Activated B cell treated with CpG ODN at 0.5 μM for 24 hours (primary cell): ENCODE measurements at regions not wholly inside any gene's neighbourhood (a gene's known extent, or its start where the extent isn't known, plus 50 kb on each side); places are given as distances from the start of the nearest gene placed in this dataset.

Experiments
- ATAC-seq: fragments of 200-7000 bp; cut with Tn5 transposase; one replicate; pipeline ENCODE4 v1.10.0; 2021; ENCODE audit warnings: low read depth, mild to moderate bottlenecking, moderate library complexity
- CTCF ChIA-PET: fragments of 350-600 bp; sonication (Branson Sonifier 250); formaldehyde crosslinking; loops from one replicate; lab custom pipeline; 2021; ENCODE audit warnings: antibody characterized with exemption; lab: Charles Lee
- POLR2A ChIA-PET: fragments of 350-600 bp; sonication (Branson Sonifier 250); formaldehyde crosslinking; loops from one replicate; lab custom pipeline; 2021; ENCODE audit warnings: antibody characterized with exemption; lab: Charles Lee
- DNase-seq: peaks from one replicate; pipeline ENCODE4 v3.0.0; 2022
- H3K27ac Mint-ChIP-seq: one replicate; pipeline ENCODE4 v1.8.0; 2020; ENCODE audit warnings: mixed read lengths
- H3K27me3 Mint-ChIP-seq: one replicate; pipeline ENCODE4 v1.8.0; 2021; ENCODE audit warnings: mixed read lengths
- H3K36me3 Mint-ChIP-seq: one replicate; pipeline ENCODE4 v1.8.0; 2021; ENCODE audit warnings: low read depth, mixed read lengths
- H3K4me1 Mint-ChIP-seq: one replicate; pipeline ENCODE4 v1.8.0; 2021; ENCODE audit warnings: mixed read lengths
- H3K4me3 Mint-ChIP-seq: one replicate; pipeline ENCODE4 v1.8.0; 2020; ENCODE audit warnings: mild to moderate bottlenecking, mixed read lengths
- H3K9me3 Mint-ChIP-seq: one replicate; pipeline ENCODE4 v1.8.0; 2020; ENCODE audit warnings: mixed read lengths
- intact Hi-C: fragments of 100-400 bp; cut with micrococcal nuclease; formaldehyde crosslinking; loops from one replicate; pipeline ENCODE4 v1.15.1; 2024
- TF ChIP-seq, protein P1 (sequence below): fragments of 200-600 bp; IDR thresholded peaks from one replicate; pipeline ENCODE4 v1.8.0; 2022; ENCODE audit warnings: antibody characterized with exemption, mild to moderate bottlenecking

DNA sequence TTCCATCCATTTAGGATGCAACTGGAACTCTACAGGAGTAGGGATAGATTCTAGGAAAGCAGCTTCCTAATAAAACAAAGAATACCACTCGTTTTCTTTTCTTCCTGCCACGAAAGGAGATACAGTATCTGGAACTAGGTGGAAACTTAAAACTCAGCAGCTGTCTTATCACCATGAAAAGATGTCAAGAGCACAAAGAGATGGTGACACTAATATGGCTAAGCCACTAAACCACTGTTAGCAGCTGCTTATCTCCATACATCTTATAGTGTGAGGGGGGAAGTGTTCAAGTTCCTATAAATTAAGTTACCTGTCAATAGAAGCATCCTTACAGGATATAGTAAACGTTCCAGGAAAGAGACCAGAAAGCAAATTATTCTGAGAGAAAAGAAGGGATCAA lies 162.5 kb downstream of the TYW3 start:
- TF ChIP-seq, protein P1, sequence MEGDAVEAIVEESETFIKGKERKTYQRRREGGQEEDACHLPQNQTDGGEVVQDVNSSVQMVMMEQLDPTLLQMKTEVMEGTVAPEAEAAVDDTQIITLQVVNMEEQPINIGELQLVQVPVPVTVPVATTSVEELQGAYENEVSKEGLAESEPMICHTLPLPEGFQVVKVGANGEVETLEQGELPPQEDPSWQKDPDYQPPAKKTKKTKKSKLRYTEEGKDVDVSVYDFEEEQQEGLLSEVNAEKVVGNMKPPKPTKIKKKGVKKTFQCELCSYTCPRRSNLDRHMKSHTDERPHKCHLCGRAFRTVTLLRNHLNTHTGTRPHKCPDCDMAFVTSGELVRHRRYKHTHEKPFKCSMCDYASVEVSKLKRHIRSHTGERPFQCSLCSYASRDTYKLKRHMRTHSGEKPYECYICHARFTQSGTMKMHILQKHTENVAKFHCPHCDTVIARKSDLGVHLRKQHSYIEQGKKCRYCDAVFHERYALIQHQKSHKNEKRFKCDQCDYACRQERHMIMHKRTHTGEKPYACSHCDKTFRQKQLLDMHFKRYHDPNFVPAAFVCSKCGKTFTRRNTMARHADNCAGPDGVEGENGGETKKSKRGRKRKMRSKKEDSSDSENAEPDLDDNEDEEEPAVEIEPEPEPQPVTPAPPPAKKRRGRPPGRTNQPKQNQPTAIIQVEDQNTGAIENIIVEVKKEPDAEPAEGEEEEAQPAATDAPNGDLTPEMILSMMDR = no peak
- CTCF ChIA-PET = no interaction called here
- no peak overlapping the region for H3K27ac Mint-ChIP-seq
- no peaks in the 10 kb centered on the region for H3K27me3 Mint-ChIP-seq
- H3K36me3 Mint-ChIP-seq = no peaks in the 10 kb centered on the region
- H3K4me1 Mint-ChIP-seq = no peaks in the 10 kb centered on the region
- no peak for ATAC-seq
- POLR2A ChIA-PET = no interaction called here
- intact Hi-C loops = no loop called here
- no peak for DNase-seq
- H3K4me3 Mint-ChIP-seq = no peak overlapping the region
- peaks cover 5% of the 10 kb centered on the region for H3K9me3 Mint-ChIP-seq

DNA sequence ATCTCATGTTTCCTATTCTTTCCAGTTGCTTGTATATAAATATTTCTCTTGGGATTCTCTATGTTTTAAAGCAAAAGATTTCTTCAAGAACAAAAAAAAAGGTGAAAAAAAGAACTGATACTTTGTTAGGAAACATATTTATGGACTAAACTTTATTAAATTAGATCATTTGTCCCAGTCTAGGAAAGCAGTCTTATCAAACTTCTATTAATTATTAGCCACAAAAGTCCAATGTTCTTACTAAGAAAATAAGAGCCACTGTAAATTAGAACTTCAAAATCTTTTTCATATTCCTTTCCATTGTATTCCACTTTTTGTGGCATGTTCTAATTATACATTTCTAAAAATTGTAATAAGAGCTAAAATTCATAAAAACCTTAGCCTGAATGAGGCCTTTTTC lies 175.2 kb downstream of the TYW3 start:
- Mint-ChIP-seq H3K36me3 (no peaks in the 10 kb centered on the region), H3K27me3 (no peaks in the 10 kb centered on the region), H3K4me1 (no peaks in the 10 kb centered on the region), H3K4me3 (no peak overlapping the region), H3K27ac (no peak overlapping the region), H3K9me3 (no peaks in the 10 kb centered on the region)
- CTCF ChIA-PET = no interaction called here
- TF ChIP-seq, protein P1 = no peak
- intact Hi-C loops = no loop called here
- no peak for DNase-seq
- POLR2A ChIA-PET = no interaction called here
- no peak for ATAC-seq

DNA sequence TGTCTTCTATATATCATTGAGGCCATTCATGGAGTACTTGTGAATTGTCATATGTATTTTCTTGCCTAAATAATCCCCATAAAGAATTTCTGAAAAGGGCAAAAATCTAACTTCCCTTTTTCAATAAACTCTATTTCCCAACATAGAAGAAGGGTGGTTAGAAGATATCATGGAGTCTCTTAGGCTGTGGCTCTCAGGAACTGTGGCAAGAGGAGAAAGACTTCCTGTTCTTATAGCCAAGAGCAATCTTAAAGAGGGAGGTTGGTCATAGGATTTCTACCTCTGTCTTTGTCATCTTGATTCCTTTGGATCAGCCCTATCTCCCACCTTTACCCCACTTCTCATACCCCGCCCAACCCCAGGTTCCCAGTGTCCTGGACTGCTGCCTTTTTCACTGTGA lies 175.8 kb downstream of the TYW3 start:
- POLR2A ChIA-PET = no interaction called here
- Mint-ChIP-seq H3K4me3 (no peak overlapping the region), H3K36me3 (no peaks in the 10 kb centered on the region), H3K27ac (no peak overlapping the region), H3K9me3 (no peaks in the 10 kb centered on the region), H3K4me1 (no peaks in the 10 kb centered on the region), H3K27me3 (no peaks in the 10 kb centered on the region)
- TF ChIP-seq, protein P1 = no peak
- ATAC-seq = no peak
- CTCF ChIA-PET = no interaction called here
- no peak for DNase-seq
- intact Hi-C loops = no loop called here

- H3K4me3 Mint-ChIP-seq = no peak overlapping the region
- TF ChIP-seq, protein P1 = no peak
- CTCF ChIA-PET = no interaction called here
- no peaks in the 10 kb centered on the region for H3K4me1 Mint-ChIP-seq
- H3K27me3 Mint-ChIP-seq = no peaks in the 10 kb centered on the region
- ATAC-seq (no peak), DNase-seq (no peak)
- no peak overlapping the region for H3K27ac Mint-ChIP-seq
- POLR2A ChIA-PET = no interaction called here
- peaks cover 27% of the 10 kb centered on the region for H3K9me3 Mint-ChIP-seq
- intact Hi-C loops = no loop called here
- H3K36me3 Mint-ChIP-seq = no peaks in the 10 kb centered on the region
Observed at GRCh38 chr1:74913978-74914377, 181.0 kb downstream of the TYW3 start.

DNA sequence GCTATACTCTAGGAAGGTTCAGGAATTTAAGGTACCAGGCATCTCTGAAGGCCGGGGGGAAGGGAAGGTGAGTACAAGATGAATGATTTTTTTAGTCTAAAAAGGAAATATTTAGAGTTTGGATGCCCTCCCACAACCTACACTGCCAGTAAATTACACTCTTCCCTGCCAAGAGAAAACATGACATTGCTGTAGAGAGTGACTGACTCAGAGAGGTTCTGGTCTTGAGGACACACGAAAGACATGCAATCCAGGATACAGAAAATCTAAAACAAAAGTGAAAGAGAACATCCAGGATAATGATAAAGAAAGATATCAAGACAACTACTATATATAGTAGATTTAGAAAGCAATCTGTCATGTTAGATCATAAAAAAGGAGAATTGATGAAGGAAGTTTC lies 200.5 kb downstream of the TYW3 start:
- CTCF ChIA-PET = no interaction called here
- Mint-ChIP-seq H3K27me3 (no peaks in the 10 kb centered on the region), H3K36me3 (no peaks in the 10 kb centered on the region), H3K27ac (no peak overlapping the region), H3K4me3 (no peak overlapping the region), H3K4me1 (no peaks in the 10 kb centered on the region), H3K9me3 (peaks cover 4% of the 10 kb centered on the region)
- POLR2A ChIA-PET = no interaction called here
- intact Hi-C loops = no loop called here
- DNase-seq (no peak), ATAC-seq (no peak)
- TF ChIP-seq, protein P1 = no peak
